GM23248 (cell line): ENCODE measurements at regions not wholly inside any gene's neighbourhood (a gene's known extent, or its start where the extent isn't known, plus 50 kb on each side); places are given as distances from the start of the nearest gene placed in this dataset.

ENCODE experiments used
- EZH2 ChIP-seq: fragments of 200-600 bp; sonication (generic); IDR thresholded peaks from 2 replicates; pipeline ENCODE4 v1.6.1; 2018; ENCODE audit warnings: antibody characterized with exemption, mild to moderate bottlenecking; ENCODE audit not compliant: insufficient read depth, poor library complexity, severe bottlenecking
- EZH2phosphoT487 ChIP-seq: fragments of 200-600 bp; sonication (generic); IDR thresholded peaks from 2 replicates; pipeline ENCODE4 v1.6.1; 2018; ENCODE audit warnings: antibody characterized with exemption, moderate library complexity, mild to moderate bottlenecking, low read depth; ENCODE audit not compliant: insufficient read depth

DNA sequence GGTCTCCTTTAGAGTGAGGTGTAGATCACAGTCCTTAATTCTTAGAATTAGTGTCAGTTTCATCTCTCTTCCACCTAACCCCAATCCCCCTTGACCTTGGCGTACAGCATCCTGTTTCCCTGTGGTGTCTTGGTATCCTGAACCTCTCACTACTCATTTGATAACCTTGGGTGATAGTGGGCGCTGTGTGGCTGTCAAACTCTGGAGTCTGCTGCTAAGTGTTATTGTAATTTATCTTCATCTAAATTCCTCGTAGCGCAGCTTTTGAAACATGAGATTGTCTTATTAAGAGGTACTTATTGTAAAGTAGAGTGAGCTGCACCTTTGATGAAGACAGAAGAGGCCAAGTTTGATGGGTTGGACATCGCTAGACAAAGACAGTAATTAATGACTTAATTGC is 222.6 kb upstream of the SPRED2 start:
- TF ChIP-seq EZH2phosphoT487 (no peak), EZH2 (no peak)
